GM19455 (cell line): ENCODE measurements at regions not wholly inside any gene's neighbourhood (a gene's known extent, or its start where the extent isn't known, plus 50 kb on each side); places are given as distances from the start of the nearest gene placed in this dataset.
"Not testable (repeated sequence)": the region's sequence is repeated elsewhere in the genome, so short reads cannot be mapped to it uniquely, and the experiment has no call there.

Experiments used
- ATAC-seq: cut with Tn5 transposase; IDR thresholded peaks from one replicate; pipeline ENCODE4 v1.9.1; 2021; ENCODE audit not compliant: unreplicated experiment

- no peak for ATAC-seq
These were observed 156.0 kb upstream of the FRG1 start for GRCh38 chr4:189784651-189785050.

GRCh38 chr4:189785257-189785656 is 155.4 kb upstream of the FRG1 start:
- ATAC-seq = no peak

- no peak for ATAC-seq
These were observed 154.2 kb upstream of the FRG1 start for GRCh38 chr4:189786447-189786846.

- no peak for ATAC-seq
These were observed 153.2 kb upstream of the FRG1 start for GRCh38 chr4:189787216-189788031.

GRCh38 chr4:189792924-189793618 is 147.6 kb upstream of the FRG1 start:
- ATAC-seq = peak; percentile 64

- ATAC-seq = no peak
These were observed 140.1 kb upstream of the FRG1 start for GRCh38 chr4:189800545-189801088.

- no peak for ATAC-seq
These were observed 137.8 kb upstream of the FRG1 start for GRCh38 chr4:189802884-189803283.

- ATAC-seq = no peak
These were observed 135.8 kb upstream of the FRG1 start for GRCh38 chr4:189804894-189805293.

- ATAC-seq = no peak
These were observed 134.2 kb upstream of the FRG1 start for GRCh38 chr4:189806506-189806905.

- no peak for ATAC-seq
These were observed 133.6 kb upstream of the FRG1 start for GRCh38 chr4:189807031-189807430.

GRCh38 chr4:189809241-189809735 is 131.4 kb upstream of the FRG1 start:
- ATAC-seq = no peak

GRCh38 chr4:189809839-189810238 is 130.8 kb upstream of the FRG1 start:
- ATAC-seq = no peak

GRCh38 chr4:189810318-189811181 is 130.1 kb upstream of the FRG1 start:
- not testable (repeated sequence) for ATAC-seq

GRCh38 chr4:189815404-189816192 is 125.1 kb upstream of the FRG1 start:
- no peak for ATAC-seq

GRCh38 chr4:189822326-189822725 is 118.3 kb upstream of the FRG1 start:
- no peak for ATAC-seq

GRCh38 chr4:189823591-189823990 is 117.1 kb upstream of the FRG1 start:
- ATAC-seq = no peak

GRCh38 chr4:189825466-189825865 is 115.2 kb upstream of the FRG1 start:
- ATAC-seq = no peak

GRCh38 chr4:189826657-189827056 is 114.0 kb upstream of the FRG1 start:
- no peak for ATAC-seq

GRCh38 chr4:189828081-189828697 is 112.5 kb upstream of the FRG1 start:
- ATAC-seq = no peak

- ATAC-seq = no peak
These were observed 108.1 kb upstream of the FRG1 start for GRCh38 chr4:189832528-189832927.
